HG03139 (cell line): ENCODE measurements at regions not wholly inside any gene's neighbourhood (a gene's known extent, or its start where the extent isn't known, plus 50 kb on each side); places are given as distances from the start of the nearest gene placed in this dataset.
A peak's percentile ranks its signal among the peaks of the same experiment; 100 is the strongest.
"Not testable (repeated sequence)": the region's sequence is repeated elsewhere in the genome, so short reads cannot be mapped to it uniquely, and the experiment has no call there.

Experiments
- ATAC-seq: cut with Tn5 transposase; IDR thresholded peaks from one replicate; pipeline ENCODE4 v1.9.1; 2021; ENCODE audit not compliant: unreplicated experiment

- not testable (repeated sequence) for ATAC-seq
Measured at GRCh38 chr17:31630866-31631265, 228.2 kb downstream of the COPRS start.

DNA sequence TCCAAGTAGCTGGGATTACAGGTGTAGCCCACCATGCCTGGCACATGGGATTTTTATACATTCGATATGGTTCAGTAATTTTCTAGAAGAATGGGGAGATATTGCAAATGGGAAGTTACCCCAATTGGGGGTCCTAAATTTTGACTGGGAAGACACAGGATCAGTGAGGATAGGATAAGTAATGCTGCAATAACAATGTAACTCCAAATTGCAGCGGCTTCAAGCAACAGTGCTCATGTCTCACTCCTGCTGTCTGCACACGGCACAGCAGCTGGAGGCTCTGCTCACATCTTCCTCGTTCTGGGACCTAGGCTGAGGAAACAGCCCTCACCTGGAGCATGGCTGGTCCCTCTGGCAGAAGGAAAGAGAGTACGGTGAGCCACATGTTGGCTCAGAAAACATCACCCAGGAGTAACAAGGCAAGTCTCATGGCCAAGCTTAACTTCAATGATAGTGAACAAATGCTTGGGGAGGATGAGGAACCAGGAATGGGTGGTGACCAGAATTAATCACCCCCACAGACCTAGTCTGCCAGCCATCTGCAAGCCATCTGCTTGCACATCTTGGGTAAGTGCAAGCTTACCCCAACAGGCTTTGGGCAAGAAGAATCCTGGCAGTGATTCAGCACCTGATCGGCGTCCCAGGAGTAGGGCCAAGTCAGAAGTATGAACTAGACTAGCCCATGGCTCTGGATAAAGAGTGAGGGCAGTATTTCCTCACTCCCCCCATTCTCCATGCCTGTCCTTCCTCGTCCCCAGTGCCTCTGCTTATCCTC lies 229.2 kb downstream of the COPRS start:
- no peak for ATAC-seq

DNA sequence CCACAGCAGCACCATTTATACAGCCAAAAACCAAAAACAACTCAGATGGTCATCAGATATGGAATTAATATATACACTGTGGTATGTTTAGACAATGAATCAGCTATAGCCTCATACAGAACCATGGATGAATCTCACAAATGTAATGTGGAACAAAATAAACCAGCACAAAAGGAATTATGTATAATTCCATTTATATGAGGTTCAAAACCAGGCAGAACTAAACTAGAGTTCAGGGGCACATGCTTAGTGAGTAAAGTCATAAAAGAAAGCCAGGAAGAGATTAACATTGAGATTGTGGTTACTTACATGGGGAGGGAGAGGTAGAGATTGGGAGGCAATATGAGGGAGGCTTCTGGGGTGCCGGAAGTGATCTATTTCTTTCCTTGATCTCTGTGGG lies 231.1 kb downstream of the COPRS start:
- ATAC-seq: no peak

DNA sequence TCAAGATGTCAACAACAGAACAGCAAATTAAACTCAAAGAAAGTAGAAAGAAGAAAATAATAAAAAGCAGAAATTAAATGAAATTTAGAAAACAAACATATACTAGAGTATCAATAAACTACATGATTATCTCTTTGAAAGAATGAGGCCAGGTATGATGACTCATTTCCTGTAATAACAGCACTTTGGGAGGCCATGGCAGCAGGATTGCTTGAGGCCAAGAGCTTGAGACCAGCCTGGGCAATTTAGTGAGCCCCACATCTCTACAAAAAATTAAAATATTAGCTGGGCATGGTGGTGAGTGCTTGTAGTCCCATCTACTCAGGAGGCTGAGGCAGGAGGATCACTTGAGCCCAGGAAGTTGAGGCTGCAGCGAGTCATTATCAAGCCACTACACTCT lies 232.5 kb downstream of the RAB11FIP4 start:
- no peak for ATAC-seq

DNA sequence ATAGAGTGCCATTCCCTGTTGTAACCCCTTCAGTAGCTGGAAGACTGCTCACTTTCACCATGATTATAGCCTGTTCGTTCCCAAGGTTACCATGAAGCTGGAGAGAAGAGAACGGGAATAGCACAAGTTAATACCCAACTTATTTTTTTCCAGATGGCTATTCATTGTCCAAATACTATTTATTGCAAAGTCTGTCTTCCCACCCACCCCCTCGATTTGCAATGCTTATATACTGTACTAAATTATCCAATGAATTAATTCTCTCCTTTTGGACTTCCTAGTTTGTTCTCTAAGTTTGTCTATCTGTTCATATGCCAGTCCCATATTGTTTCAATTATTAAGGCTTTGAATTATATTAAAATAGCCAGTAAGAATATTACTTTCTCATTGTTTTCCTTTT lies 231.0 kb downstream of the RAB11FIP4 start:
- no peak for ATAC-seq

DNA sequence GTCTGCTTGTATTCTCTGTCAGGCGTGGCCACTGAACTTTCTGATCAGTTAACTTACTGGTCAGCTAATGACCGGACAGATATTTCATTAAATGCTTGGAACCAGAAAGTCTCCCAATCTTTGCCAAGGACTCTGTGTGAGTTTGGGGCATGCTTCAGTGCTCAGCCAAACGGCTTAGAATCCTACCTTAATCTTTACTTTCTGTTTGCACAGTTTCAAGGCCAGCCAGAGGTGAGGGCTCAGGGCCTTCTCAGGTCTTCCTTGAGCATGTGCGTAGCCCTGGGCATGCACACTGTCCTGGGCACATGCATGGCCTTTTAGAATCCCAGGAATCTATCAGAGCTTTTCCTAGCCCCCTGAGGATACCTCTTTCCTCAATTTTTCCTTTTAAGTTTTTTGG lies 230.1 kb downstream of the RAB11FIP4 start:
- ATAC-seq: no peak

DNA sequence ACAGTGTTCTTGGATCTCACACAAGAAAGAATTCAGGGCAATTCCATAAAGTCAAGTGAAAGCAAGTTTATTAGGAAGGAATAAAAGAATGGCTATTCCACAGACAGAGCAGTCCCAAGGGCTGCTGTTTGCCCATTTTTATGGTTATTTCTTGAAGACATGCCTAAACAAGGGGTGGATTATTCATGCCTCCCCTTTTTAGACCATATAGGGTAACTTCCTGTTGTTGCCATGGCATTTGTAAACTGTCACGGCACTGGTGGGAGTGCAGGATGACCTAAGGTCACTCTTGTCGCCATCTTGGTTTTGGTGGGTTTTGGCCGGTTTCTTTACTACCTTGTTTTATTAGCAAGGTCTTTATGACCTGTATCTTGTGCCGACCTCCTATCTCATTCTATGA lies 219.6 kb downstream of the RAB11FIP4 start:
- ATAC-seq: not testable (repeated sequence)

- ATAC-seq: no peak
Measured at GRCh38 chr17:31609996-31610910, 218.8 kb downstream of the RAB11FIP4 start.

- no peak for ATAC-seq
Measured at GRCh38 chr17:31609331-31609730, 217.9 kb downstream of the RAB11FIP4 start.

- ATAC-seq: no peak
Measured at GRCh38 chr17:31608659-31609254, 217.3 kb downstream of the RAB11FIP4 start.

DNA sequence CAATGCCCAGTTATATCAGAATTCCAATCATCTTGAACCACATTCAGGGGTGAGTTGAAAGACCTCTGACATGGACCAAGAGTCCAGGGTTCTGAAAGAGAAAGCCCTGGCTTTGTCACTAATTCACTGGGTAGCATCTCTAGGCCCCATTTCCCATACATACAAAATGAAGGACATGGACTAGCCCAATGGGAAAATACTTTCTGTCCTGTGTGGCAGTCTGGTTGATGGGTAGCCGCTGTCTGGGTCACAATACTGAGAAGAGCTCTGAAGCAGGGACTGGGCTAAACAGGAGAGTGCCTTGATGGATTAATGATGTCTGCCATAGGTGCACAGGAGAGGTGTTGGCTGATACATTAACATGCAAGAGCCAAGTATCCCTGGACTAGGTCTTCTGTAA lies 214.3 kb downstream of the RAB11FIP4 start:
- ATAC-seq: no peak

DNA sequence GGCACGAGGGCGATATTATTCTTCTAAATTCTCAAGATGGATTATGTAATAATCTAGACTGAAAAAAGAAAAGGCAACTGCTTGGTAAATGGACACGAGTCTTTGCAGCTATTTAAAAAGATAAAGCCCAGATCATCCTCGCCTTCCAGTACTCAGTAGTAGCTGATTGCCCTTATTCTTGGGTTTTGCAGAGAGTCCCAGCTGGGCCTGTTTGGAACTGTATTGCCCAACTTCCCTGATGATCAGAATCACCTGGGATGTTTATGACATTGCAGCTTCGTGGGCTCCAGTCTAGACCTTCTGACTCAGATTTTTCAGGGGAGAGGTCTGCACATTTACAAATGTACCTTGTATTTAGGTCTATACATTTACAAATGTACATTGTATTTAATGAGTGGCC lies 213.5 kb downstream of the RAB11FIP4 start:
- no peak for ATAC-seq

DNA sequence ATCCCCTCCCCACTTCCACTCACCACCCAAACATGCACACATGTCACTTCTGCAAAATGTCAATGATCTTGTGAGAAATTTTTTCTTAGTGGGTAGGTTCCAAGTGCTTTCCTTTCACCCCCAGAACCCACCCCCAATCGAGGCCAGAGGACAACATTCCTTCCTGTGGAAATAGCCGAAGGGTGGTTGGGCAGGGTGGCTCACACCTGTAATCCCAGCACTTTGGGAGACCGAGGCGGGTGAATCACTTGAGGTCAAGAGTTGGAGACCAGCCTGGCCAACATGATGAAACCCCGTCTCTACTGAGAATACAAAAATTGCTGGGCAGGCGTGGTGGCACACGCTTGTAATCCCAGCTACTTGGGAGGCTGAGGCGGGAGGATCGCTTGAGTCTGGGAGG lies 208.7 kb downstream of the RAB11FIP4 start:
- not testable (repeated sequence) for ATAC-seq

DNA sequence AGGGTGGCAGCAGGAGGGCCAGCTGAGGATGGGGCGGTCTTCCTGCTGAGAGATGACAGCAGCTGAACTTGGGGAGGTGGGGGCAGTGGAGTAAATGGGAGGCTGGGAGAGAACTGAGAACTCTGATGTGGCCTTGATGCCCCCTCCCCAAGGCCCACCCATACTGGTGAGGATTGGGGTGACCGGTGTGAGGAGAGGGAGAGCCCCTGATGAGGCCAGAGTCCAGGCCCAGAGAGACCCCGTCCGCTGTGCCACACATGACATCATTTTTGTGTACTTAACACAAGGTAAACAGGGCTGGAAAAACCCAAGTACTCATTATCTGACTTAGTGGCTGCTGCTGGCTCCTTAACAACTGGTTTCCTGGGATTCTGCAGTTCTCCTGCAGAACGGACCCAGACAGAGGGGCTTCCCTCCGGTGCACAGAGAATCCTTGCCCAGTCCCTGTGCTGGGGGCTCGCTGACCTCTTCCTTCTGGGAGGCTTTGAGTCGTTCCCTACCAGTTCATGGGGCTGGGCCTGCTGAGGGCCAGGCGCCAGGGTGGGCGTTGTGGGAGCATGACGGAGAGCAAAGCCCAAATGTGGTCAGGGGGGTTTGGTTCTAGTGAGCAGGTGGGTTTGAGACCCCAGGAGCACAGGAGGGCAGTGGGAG lies 207.6 kb downstream of the RAB11FIP4 start:
- ATAC-seq: no peak

DNA sequence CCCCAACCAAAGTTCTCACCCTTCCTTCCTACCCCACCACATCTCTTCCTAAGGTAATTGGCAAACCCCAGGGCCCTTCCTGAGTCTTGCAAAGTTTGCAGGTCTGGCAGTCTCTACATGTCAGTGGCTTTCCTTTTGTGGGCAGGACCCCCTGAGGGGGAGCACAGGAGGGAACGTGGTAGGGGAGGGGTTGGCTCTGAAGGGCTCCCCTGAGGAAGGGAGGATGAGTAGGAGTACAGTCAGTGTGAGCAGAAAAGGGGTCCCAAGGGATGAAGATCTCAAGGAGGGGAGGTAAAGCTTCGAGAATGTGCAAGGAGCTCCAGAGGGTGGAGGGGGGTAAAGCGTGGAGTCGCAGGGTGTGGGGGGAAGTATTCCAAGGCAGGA lies 206.9 kb downstream of the RAB11FIP4 start:
- ATAC-seq: no peak

DNA sequence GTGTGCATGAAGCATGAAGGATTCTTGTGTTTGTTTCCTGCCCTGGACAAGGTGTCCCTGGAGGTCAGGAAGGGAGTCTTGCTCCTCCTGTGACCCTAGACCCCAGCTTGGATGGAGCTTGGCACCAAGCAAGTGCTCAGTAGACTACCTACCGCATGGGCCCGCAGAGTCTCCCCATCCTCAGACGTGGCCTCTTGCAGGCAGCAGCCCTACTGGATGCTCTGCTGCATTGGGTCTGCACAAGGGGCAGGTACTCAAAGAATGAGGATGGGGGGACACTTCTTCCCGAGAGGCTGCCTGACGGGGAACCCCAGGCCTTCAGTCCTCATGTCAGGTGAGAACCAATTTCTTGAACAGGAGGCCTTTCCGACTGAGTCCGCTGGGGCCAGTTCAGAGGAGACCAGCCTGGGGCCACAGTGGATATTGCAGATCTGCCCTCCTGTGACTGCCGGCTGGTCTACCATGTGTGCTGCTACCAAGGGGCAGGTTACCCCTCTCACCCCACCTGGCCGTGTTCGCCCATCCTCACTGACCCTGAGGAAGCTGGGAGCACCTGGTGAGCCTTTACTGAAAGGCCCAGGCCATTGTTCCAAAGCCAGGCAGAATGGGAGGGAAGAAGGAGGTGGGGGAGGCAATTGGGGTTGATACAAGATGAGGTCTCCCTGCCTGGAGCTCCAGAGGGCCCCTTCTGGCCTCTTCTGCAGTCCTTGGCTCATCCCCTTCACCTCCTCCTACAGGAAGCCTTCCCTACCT lies 206.3 kb downstream of the RAB11FIP4 start:
- ATAC-seq: no peak

- ATAC-seq: peak; percentile 77
Measured at GRCh38 chr17:31596382-31597323, 205.2 kb downstream of the RAB11FIP4 start.

GRCh38 chr17:31595666-31596381 lies 204.3 kb downstream of the RAB11FIP4 start:
- ATAC-seq: no peak

DNA sequence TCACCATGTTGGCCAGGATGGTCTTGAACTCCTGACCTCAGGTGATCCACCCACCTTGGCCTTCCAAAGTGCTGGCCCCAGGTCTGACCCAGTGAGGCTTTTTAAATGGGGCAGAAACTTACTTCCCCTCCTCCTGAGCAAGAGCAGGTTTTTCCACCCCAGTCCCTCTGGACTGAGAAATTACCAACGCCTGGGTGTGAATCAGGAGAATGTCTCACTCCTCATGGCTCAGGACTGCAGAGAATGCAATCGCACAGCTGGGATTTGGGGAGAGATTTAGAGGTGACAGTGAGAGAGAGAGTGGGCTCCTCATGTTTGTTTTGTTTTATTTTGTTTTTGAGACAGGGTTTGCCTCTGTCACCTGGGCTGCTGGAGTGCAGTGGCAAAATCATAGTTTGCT lies 203.6 kb downstream of the RAB11FIP4 start:
- ATAC-seq: no peak
